ENCODE measurements at regions not wholly inside any gene's neighbourhood (a gene's known extent, or its start where the extent isn't known, plus 50 kb on each side); places are given as distances from the start of the nearest gene placed in this dataset.
A peak's percentile ranks its signal among the peaks of the same experiment; 100 is the strongest.

DNA sequence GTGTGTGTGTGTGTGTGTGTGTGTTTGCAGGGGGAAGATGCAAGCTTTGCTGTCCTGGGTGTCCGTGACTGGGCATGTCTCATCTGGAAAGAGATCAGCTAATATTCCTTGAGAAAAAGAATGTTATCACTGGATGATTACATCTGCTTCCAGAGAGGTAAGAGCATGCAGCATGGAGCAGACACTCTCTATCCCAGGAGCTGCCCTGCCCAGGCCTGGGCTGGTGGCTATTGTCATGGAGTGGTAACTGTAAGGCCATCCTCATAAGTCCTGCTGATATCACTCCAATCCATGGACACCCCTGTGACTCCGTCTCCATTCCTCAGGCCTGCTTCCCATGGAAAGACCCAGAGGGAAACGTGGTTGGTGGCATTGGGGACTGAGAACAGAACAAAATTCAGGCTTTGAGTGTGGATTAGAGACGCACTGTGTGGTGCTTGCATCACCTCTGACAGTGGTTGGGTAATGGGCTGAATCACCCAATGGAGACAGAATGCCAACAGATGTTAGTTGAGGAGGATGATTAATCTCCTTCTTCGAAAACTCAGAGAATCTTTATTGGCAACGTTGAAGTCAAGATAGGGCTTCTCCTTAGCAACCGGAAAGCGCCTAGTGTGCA is 52.0 kb upstream of the KCNIP1 start:
- DNase-seq (ENCODE audit: low read depth in 1 of 2, low spot score in 1 of 2), result peak; percentile 28 to 40
- peak overlapping the region in 1 of 2 experiments; percentile 70; a peak in 3 of 6 replicates for H3K27ac ChIP-seq
- H3K4me3 ChIP-seq, result no peak overlapping the region
- H3K4me2 ChIP-seq, result peak overlapping the region; percentile 21; the same call in 2 of the 3 replicates
- peaks cover 11% of the 10 kb centered on the region for H3K4me1 ChIP-seq
- FAIRE-seq, result no peak
- H3K9me3 ChIP-seq, result peaks cover 7% of the 10 kb centered on the region; the same call in 1 of the 3 replicates
- ATAC-seq, result peak; percentile 90 to 95
- 53% methylated on average over 8 of the region's 8 CpGs for WGBS (ENCODE audit: missing lambda C conversion rate)
- CTCF ChIA-PET, result interaction anchor here (0.6 to 4.2 kb wide), 5 partner anchors 17 to 180 kb away, joined by 3 to 25 read pairs (median 5); no protein-coding TSS in a partner anchor
- POLR2A ChIA-PET, result no interaction called here
- TF ChIP-seq, protein P1, sequence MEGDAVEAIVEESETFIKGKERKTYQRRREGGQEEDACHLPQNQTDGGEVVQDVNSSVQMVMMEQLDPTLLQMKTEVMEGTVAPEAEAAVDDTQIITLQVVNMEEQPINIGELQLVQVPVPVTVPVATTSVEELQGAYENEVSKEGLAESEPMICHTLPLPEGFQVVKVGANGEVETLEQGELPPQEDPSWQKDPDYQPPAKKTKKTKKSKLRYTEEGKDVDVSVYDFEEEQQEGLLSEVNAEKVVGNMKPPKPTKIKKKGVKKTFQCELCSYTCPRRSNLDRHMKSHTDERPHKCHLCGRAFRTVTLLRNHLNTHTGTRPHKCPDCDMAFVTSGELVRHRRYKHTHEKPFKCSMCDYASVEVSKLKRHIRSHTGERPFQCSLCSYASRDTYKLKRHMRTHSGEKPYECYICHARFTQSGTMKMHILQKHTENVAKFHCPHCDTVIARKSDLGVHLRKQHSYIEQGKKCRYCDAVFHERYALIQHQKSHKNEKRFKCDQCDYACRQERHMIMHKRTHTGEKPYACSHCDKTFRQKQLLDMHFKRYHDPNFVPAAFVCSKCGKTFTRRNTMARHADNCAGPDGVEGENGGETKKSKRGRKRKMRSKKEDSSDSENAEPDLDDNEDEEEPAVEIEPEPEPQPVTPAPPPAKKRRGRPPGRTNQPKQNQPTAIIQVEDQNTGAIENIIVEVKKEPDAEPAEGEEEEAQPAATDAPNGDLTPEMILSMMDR (IDR thresholded peaks at IDR 0.05), result no peak
- TF ChIP-seq, protein P2, sequence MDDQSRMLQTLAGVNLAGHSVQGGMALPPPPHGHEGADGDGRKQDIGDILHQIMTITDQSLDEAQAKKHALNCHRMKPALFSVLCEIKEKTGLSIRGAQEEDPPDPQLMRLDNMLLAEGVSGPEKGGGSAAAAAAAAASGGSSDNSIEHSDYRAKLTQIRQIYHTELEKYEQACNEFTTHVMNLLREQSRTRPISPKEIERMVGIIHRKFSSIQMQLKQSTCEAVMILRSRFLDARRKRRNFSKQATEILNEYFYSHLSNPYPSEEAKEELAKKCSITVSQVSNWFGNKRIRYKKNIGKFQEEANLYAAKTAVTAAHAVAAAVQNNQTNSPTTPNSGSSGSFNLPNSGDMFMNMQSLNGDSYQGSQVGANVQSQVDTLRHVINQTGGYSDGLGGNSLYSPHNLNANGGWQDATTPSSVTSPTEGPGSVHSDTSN (IDR thresholded peaks at IDR 0.05), result no peak
- TF ChIP-seq MYC (IDR thresholded peaks at IDR 0.05; ENCODE audit: borderline replicate concordance, low read length) (no peak), RCOR1 (IDR thresholded peaks at IDR 0.05; ENCODE audit: low read depth, low read length) (no peak), SREBF2 (IDR thresholded peaks at IDR 0.05) (no peak), CBX2 (IDR thresholded peaks at IDR 0.05; ENCODE audit: borderline replicate concordance, low read depth) (no peak), ZSCAN20 (CRISPR knock-in tag; IDR thresholded peaks at IDR 0.05) (no peak), POLR2A (IDR thresholded peaks at IDR 0.05; ENCODE audit: low read length) (no peak), NR3C1 (IDR thresholded peaks at IDR 0.05) (no peak), RARB (CRISPR knock-in tag; IDR thresholded peaks at IDR 0.05) (no peak), ZC3H11A (IDR thresholded peaks at IDR 0.05) (no peak), JUNB (IDR thresholded peaks at IDR 0.05) (peak; percentile 62; the same call in 1 of the 2 replicates), PHF8 (IDR thresholded peaks at IDR 0.05; ENCODE audit: borderline replicate concordance, low read depth) (no peak), CHD2 (IDR thresholded peaks at IDR 0.05; ENCODE audit: low read length, partially characterized antibody) (no peak), NFE2L2 (conservative IDR thresholded peaks at IDR 0.05; ENCODE audit: low read length) (no peak), HES2 (IDR thresholded peaks at IDR 0.05) (0 out of 2 replicates have a peak, but pooled peaks have one; percentile 47), JUN (IDR thresholded peaks at IDR 0.05) (no peak), CEBPB (IDR thresholded peaks at IDR 0.05) (peak; percentile 90 to 94), RNF2 (IDR thresholded peaks at IDR 0.05; ENCODE audit: borderline replicate concordance, low read depth) (no peak), RFX5 (IDR thresholded peaks at IDR 0.05) (no peak), ZFP36 (IDR thresholded peaks at IDR 0.05; ENCODE audit: borderline replicate concordance, partially characterized antibody) (no peak), EHMT2 (IDR thresholded peaks at IDR 0.05; ENCODE audit: low read depth) (no peak), KDM5A (IDR thresholded peaks at IDR 0.05) (no peak), ATOH8 (CRISPR knock-in tag; IDR thresholded peaks at IDR 0.05; ENCODE audit: low read depth) (no peak), CHD4 (IDR thresholded peaks at IDR 0.05; ENCODE audit: borderline replicate concordance) (no peak), ESRRA (IDR thresholded peaks at IDR 0.05; ENCODE audit: borderline replicate concordance, low read length) (no peak), TFCP2L1 (CRISPR knock-in tag; IDR thresholded peaks at IDR 0.05) (no peak), MAFK (IDR thresholded peaks at IDR 0.05; ENCODE audit: partially characterized antibody) (no peak), FOXS1 (CRISPR knock-in tag; IDR thresholded peaks at IDR 0.05) (no peak), POLR2AphosphoS2 (conservative IDR thresholded peaks at IDR 0.05; ENCODE audit: low read length) (no peak), MAZ (IDR thresholded peaks at IDR 0.05; ENCODE audit: borderline replicate concordance, low read depth, low read length) (no peak)
- TF ChIP-seq, protein P3, sequence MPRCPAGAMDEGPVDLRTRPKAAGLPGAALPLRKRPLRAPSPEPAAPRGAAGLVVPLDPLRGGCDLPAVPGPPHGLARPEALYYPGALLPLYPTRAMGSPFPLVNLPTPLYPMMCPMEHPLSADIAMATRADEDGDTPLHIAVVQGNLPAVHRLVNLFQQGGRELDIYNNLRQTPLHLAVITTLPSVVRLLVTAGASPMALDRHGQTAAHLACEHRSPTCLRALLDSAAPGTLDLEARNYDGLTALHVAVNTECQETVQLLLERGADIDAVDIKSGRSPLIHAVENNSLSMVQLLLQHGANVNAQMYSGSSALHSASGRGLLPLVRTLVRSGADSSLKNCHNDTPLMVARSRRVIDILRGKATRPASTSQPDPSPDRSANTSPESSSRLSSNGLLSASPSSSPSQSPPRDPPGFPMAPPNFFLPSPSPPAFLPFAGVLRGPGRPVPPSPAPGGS (IDR thresholded peaks at IDR 0.05), result no peak
- TF ChIP-seq, protein P4, sequence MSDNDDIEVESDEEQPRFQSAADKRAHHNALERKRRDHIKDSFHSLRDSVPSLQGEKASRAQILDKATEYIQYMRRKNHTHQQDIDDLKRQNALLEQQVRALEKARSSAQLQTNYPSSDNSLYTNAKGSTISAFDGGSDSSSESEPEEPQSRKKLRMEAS (IDR thresholded peaks at IDR 0.05), result no peak
- TF ChIP-seq, protein P5, sequence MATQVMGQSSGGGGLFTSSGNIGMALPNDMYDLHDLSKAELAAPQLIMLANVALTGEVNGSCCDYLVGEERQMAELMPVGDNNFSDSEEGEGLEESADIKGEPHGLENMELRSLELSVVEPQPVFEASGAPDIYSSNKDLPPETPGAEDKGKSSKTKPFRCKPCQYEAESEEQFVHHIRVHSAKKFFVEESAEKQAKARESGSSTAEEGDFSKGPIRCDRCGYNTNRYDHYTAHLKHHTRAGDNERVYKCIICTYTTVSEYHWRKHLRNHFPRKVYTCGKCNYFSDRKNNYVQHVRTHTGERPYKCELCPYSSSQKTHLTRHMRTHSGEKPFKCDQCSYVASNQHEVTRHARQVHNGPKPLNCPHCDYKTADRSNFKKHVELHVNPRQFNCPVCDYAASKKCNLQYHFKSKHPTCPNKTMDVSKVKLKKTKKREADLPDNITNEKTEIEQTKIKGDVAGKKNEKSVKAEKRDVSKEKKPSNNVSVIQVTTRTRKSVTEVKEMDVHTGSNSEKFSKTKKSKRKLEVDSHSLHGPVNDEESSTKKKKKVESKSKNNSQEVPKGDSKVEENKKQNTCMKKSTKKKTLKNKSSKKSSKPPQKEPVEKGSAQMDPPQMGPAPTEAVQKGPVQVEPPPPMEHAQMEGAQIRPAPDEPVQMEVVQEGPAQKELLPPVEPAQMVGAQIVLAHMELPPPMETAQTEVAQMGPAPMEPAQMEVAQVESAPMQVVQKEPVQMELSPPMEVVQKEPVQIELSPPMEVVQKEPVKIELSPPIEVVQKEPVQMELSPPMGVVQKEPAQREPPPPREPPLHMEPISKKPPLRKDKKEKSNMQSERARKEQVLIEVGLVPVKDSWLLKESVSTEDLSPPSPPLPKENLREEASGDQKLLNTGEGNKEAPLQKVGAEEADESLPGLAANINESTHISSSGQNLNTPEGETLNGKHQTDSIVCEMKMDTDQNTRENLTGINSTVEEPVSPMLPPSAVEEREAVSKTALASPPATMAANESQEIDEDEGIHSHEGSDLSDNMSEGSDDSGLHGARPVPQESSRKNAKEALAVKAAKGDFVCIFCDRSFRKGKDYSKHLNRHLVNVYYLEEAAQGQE (IDR thresholded peaks at IDR 0.05), result no peak

Measured in A549 (cell line).